Fibroblast of skin of abdomen (primary cell): ENCODE measurements at regions not wholly inside any gene's neighbourhood (a gene's known extent, or its start where the extent isn't known, plus 50 kb on each side); places are given as distances from the start of the nearest gene placed in this dataset.

Source experiments
- DNase-seq: peaks from one replicate; pipeline ENCODE4 v3.0.0-alpha.2; 2013

DNA sequence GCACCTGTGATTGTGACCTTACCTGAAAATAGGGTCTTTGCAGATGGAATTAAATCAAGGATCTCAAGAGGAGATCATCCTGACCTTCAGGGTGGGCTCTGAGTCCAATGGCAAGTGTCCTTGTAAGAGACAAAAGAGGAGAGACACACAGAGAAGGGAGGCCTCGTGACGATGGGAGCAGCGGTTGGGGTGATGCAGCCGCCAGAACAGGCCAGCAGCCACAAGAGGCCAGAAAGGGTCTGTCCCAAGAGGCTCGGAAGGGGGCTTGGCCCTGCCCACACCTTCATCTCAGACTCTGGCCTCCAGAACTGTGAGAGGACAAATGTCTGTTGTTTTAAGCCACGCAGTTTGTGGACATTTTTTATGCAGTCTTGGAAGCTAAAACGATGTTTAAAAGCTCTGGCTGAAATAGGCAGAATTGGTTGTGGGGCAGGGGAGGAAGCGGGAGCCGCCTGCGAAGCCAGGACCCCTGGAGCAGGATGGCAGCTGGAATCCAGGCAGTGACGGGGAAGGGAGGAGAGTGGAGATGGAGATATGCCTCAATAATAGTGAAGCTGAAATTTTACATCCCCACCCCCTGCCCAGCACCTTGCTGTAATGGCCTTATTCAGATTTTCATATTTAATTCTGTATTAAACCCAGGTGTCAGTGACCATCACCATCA, 216.4 kb downstream of the ANKRD60 start:
- no peak for DNase-seq

DNA sequence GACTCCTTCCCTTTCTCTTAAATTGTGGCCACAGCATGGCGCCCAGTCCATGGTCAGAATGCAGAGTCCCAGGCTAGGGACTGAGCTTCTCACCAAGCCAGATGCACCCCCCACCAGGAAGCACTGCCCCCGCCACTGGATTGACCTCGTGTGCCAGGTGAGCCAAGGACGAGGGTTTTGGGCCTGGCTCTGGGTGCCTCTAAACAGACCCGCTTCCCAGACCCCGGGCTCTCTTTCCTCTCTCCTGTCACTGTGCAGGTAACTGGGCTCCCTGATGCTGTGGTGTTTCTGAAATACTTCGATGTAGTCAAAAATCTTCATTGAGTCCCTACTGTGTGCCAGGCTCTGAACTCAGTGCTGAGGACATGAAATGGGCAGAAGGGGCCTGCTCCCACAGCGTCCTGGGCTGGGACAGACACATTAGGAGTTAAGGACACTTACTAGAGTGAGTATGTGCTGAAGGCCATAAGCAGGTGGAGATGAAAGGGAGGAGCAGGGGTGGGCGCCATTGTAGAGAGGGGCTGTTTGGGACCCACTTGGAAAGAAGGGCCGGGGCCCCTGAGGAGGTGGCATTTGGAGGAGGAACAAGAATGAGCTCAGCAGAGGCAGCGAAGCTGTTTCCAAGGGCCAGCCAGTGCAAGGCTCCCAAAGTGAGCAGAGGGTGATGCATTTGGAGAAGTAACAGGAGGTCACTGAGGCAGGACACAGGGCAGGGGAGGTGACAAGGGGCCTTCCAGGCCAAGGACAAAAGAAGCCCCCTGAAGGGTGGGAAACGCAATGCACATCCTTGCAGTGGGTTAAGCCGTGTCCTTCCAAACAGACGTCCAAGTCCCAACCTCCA, 217.1 kb downstream of the ANKRD60 start:
- DNase-seq, result no peak

DNA sequence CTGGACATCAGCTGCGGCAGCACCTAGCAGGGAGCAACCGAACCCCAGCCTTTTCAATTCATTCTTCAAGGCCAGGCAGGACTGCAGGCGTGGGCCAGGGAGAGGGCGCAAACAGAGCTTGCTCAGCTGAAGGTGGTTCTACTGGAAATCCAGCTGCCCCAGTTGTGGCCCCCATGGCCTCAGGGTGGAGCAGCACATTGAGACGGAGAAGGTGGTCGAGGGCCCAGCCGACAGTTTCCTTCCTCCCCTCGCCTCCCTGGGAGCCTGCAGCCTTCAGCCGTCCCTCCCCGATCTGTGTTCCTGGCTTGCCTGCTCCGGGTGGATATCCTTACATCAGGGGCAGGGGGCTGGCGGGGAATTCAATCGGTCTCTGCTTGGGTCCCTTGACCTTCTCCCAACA, 217.8 kb downstream of the ANKRD60 start:
- DNase-seq, result no peak

DNA sequence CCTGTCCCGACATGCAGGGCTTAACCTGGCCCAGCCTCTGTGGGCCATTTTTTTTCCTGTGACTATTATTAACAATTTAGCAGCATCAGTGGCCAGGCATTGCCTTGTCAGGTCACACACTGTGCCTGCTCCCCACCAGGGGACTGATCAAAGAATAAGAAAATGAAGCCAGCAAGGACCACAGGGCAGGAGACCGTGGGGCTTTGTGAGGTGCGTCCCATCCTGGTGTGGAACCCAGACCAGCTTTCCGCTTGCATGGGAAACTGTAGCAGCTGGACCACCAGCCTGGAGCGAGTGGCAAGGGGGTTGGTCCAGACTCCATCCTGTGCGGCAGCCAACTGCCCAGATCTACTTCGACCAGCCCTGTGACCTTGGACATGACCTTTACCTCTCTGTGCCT, 218.3 kb downstream of the ANKRD60 start:
- no peak for DNase-seq

DNA sequence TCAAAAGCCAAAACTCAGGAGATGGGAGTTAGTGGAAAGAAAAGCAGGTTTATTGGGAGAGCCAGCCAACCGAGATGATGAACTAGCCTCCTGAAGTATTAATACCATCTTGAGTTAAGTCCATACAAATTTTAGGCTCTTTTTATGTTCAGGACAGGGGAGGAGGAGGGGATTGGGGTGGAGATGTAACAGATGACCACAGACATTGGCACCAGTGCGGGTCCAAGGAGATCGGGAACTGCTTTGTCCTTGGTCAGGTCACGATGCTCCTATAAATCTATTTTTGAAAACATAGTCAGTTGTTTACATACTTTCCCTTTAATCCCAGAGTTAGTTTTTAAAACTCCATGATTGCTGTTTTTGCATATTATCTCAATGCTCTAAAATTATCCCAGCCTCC, 219.6 kb downstream of the ANKRD60 start:
- no peak for DNase-seq

DNA sequence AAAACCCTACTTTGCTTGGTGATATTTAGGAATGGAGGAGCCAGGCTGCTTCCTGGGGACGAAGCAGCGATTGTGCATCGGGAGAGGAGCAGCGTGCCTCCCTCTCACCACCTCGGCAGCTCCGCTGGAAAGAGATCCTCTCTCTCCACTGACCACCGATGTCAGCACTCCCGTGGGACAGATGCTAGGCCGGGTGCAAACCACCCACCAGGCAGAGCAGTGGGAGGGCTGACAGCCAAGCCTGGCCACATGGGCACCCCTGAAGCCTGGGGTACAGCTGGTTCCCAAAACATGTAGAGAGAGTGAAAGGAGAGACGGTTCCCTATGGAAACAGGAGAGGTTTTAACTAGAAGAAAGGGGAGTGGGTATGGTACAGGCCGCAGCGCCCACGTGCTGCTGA, 220.0 kb downstream of the ANKRD60 start:
- DNase-seq, result no peak

DNA sequence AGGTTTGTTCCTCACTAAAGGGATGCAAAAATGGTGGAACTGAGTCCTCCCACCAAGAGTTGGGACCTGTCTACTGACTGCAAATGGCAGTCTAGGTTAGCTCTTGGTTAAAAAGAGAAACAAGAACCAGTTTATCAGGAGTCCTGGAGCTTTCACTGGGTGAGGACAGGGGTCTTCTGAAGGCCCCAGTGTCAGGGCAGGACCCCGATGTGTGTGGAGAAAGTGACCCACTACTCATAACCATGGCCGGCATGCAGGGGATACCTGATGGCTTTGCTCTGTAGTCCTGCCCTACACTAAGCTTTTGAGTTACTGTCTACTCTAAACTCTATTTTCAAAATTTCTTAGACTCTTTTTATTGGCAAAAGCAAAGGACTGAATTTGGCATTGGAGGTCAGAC, 220.5 kb downstream of the ANKRD60 start:
- DNase-seq, result no peak

DNA sequence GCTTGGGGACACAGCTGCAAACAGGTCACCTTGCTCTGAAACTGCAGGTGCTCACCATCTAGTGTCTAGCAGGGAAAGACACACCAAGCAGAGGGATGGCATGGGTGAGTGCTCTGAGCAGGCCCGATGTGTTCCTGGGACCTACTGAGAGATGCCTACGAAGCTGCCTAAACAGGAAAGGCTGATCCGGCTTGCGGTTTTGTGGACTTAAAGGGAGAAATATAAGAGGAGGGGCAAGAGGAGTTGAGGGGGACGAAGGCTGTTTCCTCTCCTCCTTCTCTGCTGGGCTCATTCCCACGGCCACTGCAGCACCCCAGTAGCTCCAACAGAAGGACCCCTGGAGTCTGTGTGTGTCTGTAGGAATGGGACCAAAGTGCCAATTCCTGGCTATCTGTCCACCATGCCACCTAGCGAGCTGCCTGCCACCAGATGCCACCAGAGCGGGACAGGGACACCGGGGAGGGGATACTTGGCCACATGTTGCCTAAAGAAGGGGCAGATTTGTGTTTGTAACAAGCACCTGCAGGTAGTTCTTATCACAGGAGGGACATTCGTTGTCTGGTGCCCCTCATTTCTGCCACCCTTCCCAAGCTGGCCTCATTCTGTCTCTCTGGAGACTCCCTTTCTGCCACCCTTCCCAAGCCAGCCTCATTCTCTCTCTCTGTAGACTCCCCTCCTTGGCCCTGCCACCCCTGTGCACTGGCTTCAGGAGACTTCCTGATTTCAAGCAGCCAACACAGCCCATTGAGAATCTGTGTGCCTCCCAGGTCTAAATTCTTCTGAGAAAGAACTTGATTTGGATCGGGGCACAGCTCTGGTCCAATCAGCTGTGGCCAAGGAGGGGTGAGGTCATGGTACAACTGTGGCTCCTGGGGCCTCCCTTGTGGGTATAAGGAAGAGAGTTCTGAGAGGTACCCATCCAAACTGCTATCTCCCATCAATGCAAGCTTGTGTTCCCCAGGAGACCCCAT, 221.8 kb downstream of the ANKRD60 start:
- no peak for DNase-seq

DNA sequence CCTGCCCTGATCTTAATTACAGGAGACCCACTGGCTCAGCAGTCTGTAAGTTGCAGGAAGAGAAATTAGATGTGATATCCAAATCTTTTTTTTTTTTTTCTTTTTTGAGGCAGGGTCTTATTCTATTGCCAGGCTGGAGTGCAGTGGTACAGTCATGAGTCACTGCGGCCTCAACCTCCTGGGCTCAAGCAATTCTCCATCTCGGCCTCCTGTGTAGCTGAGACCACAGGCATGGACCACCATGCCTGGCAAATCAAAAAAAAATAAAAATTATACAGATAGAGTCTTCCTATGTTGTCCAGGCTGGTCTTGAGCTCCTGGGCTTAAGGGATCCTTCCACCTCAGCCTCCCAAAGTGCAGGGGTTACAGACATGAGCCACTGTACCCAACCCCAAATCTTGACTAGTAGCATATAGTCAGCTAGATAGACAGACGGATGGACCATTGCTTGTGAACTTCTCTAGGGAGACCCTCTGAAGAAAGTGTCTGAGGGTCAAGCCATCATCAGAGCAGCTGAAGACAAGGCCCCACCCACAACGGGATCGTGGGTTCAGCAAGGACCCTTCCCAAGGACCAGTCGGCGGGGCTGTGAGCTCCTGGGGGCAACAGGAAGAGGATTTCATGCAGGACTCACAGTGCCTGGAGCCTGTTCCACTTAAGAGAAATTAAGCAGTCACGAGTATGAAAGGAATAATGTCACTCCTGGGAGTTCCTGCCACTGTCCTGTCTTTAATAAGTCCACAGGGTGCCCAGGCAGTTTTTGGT, 222.7 kb downstream of the ANKRD60 start:
- no peak for DNase-seq

DNA sequence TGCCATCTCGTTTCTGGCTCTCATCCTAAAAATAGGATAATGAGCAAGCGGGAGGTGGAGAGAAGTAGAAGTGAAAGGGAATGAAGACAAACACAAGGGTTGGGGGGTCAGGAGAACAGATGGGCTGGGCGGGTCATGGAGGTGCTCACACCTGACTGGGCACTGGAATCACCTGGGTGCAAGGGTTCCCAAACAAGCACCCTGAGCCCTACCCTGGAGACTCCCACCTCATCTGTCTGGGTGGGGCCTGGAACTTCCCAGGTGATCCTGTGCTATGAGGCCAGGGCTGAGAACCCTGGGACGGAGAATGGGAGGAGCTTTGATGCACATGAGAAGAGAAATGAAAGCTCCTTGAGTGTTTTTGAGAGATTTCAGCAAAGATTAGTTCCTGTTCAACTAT, 223.6 kb downstream of the ANKRD60 start:
- no peak for DNase-seq

DNA sequence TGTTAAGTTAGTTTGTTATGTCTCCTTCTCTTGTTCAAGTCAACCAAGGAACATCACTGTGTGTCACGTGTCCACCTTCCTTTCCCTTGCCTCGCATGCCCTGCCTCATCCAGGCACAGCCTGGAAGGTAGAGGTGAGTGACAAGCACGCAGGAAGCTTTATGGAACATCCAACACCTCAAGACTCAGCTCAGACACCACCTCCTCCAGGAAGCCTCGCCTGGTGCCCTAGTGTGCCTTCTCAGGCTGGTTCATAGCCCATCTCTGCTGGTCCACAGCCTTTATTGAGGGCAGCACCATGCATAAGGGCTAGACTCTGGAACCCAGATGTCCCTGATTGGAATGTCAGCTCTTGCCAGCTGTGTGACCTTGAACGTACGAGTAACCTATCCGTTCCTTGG, 224.3 kb downstream of the ANKRD60 start:
- no peak for DNase-seq

DNA sequence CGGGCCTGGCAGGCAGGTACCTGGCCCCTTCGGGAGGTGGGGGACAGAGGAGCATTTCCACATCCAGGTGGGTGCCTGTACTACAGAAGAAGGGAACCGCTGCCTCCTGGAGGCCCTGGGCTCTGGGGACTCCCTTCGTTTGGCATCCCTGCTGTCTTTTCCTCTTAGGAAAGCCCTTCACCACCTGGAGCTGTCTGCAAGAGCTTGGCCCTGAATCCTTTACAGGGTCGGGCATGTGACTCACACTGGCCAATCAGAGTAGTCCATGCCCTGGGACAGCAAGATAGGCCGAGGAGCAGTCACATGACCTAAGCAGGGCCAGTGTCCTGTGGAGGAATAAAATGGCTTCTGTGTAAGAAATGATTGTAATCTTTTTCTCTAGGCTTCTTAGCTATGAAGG, 224.9 kb downstream of the ANKRD60 start:
- DNase-seq, result no peak

DNA sequence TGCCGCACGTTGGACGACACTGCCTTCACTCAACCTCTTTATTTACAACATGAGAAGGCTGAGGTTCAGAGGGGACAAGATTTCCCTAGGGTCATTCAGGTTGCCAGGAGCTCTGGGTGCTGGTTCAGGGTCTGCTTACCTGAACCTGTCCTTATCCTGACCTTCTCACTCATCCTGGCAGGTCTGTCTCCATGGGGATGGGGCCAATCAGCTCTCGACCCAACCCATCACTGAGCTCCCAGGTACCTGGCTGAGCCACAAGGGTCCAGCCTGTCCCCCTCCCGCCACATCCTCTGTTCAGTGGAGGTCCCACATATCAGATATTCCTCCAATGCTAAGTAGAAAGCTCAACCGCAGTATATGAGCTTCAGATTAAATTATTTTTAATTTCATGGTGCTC, 225.6 kb downstream of the ANKRD60 start:
- no peak for DNase-seq

DNA sequence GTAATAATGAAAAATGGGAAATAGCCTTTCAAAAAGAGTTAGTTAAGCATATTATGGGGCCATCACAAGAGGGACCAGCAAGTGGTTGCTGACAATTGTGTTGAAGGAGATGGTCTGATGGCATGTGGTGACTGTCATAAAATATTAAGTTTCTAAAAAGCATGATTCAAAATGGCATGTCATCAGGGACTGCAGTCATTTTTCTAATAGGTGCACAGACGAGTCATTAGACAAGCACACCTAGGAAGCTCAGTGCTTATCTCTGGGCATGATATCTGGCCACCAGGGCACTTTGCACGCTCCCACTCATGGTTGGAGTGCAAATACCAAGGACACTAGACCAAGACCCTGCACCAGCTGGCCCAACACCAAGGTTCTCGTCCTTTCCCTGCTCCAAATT, 226.5 kb downstream of the ANKRD60 start:
- DNase-seq, result no peak

DNA sequence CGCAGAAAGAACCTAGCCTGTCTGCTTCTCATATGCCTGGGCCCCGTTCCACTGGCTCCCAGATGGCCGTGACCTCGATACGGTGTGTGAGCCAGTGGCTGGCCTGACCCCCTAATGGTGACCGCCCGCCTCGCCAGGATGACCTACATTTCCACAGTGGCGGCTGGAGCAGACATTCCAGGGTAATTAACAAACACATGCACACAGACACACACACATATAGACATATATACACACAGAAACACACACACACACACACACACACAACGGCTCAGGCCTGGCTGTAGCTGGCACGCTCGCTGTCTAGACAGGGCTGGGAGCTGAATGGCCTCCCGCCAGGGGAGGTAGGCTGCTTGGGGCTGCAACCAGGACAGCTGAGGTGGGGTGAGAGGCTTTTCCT, 227.1 kb downstream of the ANKRD60 start:
- peak; percentile 75 for DNase-seq

DNA sequence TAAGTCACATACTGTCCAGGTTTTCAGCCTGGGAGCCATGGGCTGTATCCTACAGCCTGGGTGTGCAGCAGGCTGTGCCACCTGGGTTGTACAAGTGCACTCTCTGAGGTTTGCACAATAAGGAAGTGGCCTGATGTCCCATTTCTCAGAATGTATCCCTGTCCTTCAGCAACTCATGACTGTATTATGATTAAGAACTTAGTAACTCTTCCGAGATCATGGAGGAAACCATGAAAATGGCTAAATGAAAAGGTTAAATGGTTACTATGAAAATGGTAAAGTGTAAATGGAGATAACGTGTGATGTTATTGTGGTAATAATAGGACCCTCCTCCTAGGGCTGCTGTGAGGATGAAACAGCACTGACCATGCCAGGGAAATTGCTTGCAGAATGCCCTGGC, 227.6 kb downstream of the ANKRD60 start:
- no peak for DNase-seq

DNA sequence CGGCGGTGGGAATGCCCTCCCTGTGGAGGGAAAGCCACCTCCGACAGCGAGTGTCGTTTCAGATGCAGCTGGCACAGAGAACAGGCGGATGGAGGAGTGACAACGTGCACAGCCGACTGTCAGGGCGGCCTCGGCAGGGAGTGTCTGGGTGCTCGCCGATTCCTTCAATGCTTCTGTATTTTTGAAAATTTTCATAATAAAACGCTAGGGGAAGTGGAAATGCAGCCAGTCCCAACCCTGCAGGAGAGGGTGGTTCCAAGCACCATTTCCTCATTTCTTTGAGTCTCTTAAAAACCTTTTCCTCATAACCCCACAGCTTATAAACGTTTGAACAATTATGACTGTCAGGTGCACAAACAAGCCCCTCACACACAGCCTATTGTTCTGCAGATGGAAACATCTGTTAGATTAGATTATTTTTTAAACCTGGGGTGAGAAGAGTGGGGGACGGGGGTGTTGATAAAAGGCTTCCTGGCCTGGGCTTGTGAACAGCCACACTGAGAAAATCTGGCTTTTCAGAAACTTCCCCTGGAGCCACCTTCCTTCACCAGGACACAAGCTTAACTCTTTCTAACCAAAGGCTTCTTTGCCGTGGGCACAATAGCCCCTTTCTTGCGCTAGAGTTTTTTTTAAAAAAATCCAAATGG, 228.9 kb downstream of the ANKRD60 start:
- no peak for DNase-seq

DNA sequence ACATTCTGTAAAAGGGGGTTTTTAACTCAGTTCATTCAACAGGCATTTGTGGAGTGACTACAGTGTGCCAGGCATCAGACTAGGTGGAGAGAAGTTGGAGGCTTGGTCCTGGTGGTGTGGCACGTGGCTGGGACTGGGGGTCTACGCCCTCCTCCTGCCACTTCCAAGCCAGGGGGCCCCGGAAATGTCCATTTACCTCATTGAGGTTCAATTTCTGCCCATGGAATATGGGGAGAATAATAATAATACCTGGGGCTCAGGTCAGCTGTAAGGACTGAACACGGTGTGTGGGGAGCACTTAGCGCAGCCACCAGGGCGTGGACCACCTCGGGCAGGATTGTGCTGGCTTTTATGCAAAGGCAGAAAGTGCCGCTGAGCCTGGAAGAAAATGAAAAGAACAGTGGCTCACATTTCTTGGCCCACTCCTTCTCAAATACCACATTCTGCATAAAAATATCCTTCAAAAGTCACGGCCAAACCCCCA, 229.4 kb downstream of the ANKRD60 start:
- DNase-seq, result no peak

DNA sequence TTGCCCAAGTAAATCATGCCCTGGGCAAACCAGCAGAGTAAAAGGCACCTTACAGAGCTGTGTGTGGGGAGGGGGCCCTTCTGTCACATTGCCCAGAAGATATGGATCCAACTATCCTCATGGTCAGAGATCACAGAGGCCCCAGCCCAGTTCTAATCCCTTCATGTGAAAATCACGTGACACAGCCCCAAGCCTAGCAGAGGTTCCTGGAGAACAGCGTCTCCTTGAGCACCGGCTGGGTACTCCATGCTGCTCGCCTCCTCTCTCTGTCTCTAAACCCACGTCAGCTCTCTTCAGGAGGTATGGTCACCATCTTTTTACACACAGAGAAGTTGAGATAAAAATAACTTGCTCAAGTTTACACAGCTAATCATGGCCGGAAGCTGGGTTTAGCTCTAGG, 230.2 kb downstream of the ANKRD60 start:
- no peak for DNase-seq

DNA sequence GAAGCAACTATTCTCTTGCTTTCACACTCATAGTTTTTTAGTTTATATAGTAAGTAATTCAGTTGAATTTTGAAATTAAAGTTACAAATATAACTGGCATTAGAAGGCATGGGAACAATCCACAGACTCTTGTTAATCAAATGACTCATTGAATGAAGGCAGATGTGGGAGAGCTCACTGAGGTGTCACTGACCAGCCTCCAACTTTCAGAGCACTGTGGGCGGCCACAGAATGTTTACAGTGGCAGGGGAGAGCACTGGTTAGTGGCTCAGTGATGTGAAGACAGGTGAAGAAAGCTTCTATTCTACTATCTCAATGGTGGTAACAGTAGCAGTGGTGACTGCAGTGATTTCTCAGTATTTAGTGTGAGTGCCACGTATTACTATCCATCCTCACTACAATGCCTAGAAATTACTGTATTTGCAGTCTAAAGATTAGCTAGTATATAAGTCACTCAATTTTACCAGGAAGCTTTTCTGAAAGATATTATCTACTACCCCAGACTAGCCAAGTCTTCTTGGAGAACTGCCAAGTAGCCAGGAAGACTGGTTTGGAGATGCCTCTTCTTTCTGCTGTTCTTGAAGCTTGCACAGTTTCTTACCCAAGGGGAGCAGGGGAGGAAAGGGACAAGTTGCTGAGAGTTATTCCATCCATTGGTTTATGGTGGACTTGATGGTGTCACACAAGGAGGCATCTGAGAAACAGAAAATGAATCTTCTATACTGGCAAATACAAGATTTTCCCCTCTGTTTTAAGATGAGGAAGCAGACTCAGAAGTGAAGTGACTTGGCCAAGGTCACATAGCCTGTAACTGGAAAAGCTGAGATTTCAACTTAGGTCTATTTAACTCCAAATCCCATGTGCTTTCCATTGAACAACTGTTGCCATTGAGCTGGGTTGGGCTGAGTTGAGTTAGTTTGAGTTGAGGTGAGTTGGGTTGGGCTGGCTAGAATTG, 231.2 kb downstream of the ANKRD60 start:
- peak; percentile 64 for DNase-seq
